B cell (primary cell): ENCODE measurements at regions not wholly inside any gene's neighbourhood (a gene's known extent, or its start where the extent isn't known, plus 50 kb on each side); places are given as distances from the start of the nearest gene placed in this dataset.

ENCODE experiments used
- ATAC-seq: fragments of 200-7000 bp; cut with Tn5 transposase; one replicate; pipeline ENCODE4 v1.10.0; 2021; ENCODE audit warnings: low read depth, mild to moderate bottlenecking, moderate number of reproducible peaks, moderate library complexity
- CTCF ChIA-PET: fragments of 350-600 bp; sonication (Branson Sonifier 250); formaldehyde crosslinking; loops from one replicate; lab custom pipeline; 2021; ENCODE audit warnings: antibody characterized with exemption, inconsistent platforms; lab: Charles Lee
- POLR2A ChIA-PET: fragments of 350-600 bp; sonication (Branson Sonifier 250); formaldehyde crosslinking; loops from one replicate; lab custom pipeline; 2021; ENCODE audit warnings: antibody characterized with exemption; lab: Charles Lee
- DNase-seq: peaks from one replicate; pipeline ENCODE4 v3.0.0; 2013
- H2AFZ ChIP-seq: 2 replicates; pipeline ENCODE4 v1.6.1; 2012; ENCODE audit warnings: mild to moderate bottlenecking, low read depth, low read length; ENCODE audit not compliant: insufficient read depth, poor library complexity, severe bottlenecking
- H3K27ac ChIP-seq, 2 donors: 1 replicate in 1 of 2; 2 replicates in 1 of 2; pipeline ENCODE4 v1.5.1; 2012 to 2013; ENCODE audit warnings: low read length in 2 of 2, mild to moderate bottlenecking in 2 of 2, moderate library complexity in 1 of 2
- H3K27me3 ChIP-seq, 4 experiments: fragments of 200-600 bp in 1 of 4; sonication (generic) in 1 of 4; replicated peaks in 1 of 4; 1 replicate in 2 of 4; 2 replicates in 2 of 4; pipeline versions ENCODE4 v1.6.1 to v1.7.0; 2013 to 2016; ENCODE audit warnings: low read length in 3 of 4, mild to moderate bottlenecking in 2 of 4, mixed read lengths in 1 of 4, moderate library complexity in 1 of 4; ENCODE audit not compliant: insufficient read depth in 4 of 4, control insufficient read depth in 3 of 4; ENCODE audit errors: control extremely low read depth in 1 of 4
- H3K36me3 ChIP-seq, 2 experiments: replicated peaks in 1 of 2; 1 replicate in 1 of 2; 2 replicates in 1 of 2; pipeline versions ENCODE4 v1.6.1 to v1.7.1; 2013; ENCODE audit warnings: low read length in 1 of 2; ENCODE audit not compliant: insufficient read depth in 2 of 2, control insufficient read depth in 1 of 2; ENCODE audit errors: control extremely low read depth in 1 of 2, extremely low read depth in 1 of 2
- H3K4me1 ChIP-seq, 2 donors: fragments of 200-600 bp in 1 of 2; sonication (generic) in 1 of 2; 1 replicate in 1 of 2; 2 replicates in 1 of 2; pipeline versions ENCODE4 v1.5.1 to v1.6.1; 2013 to 2017; ENCODE audit warnings: low read length in 2 of 2; ENCODE audit not compliant: control insufficient read depth in 2 of 2, insufficient read depth in 2 of 2
- H3K4me2 ChIP-seq: replicated peaks from 2 replicates; pipeline ENCODE3; 2012; ENCODE audit warnings: mild to moderate bottlenecking, low read depth, low read length; ENCODE audit not compliant: poor library complexity, severe bottlenecking
- H3K4me3 ChIP-seq, 5 experiments: fragments of 200-600 bp in 1 of 5; sonication (generic) in 1 of 5; 1 replicate in 3 of 5; 2 replicates in 2 of 5; pipeline versions ENCODE4 v1.5.1 to v1.7.0; 2011 to 2016; ENCODE audit warnings: low read length in 4 of 5, mild to moderate bottlenecking in 4 of 5, low read depth in 2 of 5, control low read depth in 1 of 5, moderate library complexity in 1 of 5; ENCODE audit not compliant: insufficient read depth in 1 of 5; ENCODE audit errors: control extremely low read depth in 1 of 5, extremely low read depth in 1 of 5
- H3K79me2 ChIP-seq: fragments of 200-600 bp; sonication (generic); one replicate; pipeline ENCODE4 v1.6.0; 2016; ENCODE audit warnings: low read length; ENCODE audit not compliant: control insufficient read depth, insufficient read depth
- H3K9ac ChIP-seq: fragments of 200-600 bp; sonication (generic); 2 replicates; pipeline ENCODE4 v1.6.1; 2017; ENCODE audit warnings: mild to moderate bottlenecking, low read length, moderate library complexity
- H3K9me3 ChIP-seq, 3 donors: one replicate each; pipeline versions ENCODE4 v1.6.1 to v1.7.1; 2013; ENCODE audit warnings: low read length in 2 of 3; ENCODE audit not compliant: control insufficient read depth in 2 of 3, insufficient read depth in 1 of 3; ENCODE audit errors: control extremely low read depth in 1 of 3
- H4K20me1 ChIP-seq: 2 replicates; pipeline ENCODE4 v1.6.0; 2012; ENCODE audit warnings: mild to moderate bottlenecking, low read length; ENCODE audit not compliant: insufficient read depth, control insufficient read depth, poor library complexity, severe bottlenecking
- H3K27ac Mint-ChIP-seq: one replicate; pipeline ENCODE4 v1.8.0; 2021; ENCODE audit warnings: mixed read lengths
- H3K27me3 Mint-ChIP-seq: one replicate; pipeline ENCODE4 v1.8.0; 2021; ENCODE audit warnings: mixed read lengths
- H3K4me1 Mint-ChIP-seq: one replicate; pipeline ENCODE4 v1.8.0; 2021; ENCODE audit warnings: mixed read lengths
- H3K4me3 Mint-ChIP-seq: one replicate; pipeline ENCODE4 v1.8.0; 2021; ENCODE audit warnings: mixed read lengths
- H3K9me3 Mint-ChIP-seq: one replicate; pipeline ENCODE4 v1.8.0; 2022; ENCODE audit warnings: mixed read lengths; ENCODE audit not compliant: insufficient read depth
- CTCF ChIP-seq: fragments of 200-600 bp; IDR thresholded peaks from one replicate; pipeline ENCODE4 v1.8.0; 2022; ENCODE audit warnings: antibody characterized with exemption, mild to moderate bottlenecking
- EZH2 ChIP-seq: IDR thresholded peaks from 2 replicates; pipeline ENCODE4 v1.6.1; 2012; ENCODE audit warnings: borderline replicate concordance, low read depth, mild to moderate bottlenecking, moderate library complexity, low read length; ENCODE audit not compliant: insufficient read depth, poor library complexity, severe bottlenecking
- WGBS: methylation state at CpG from one replicate; pipeline ENCODE4 v1.1.5; 2013; ENCODE audit warnings: missing lambda C conversion rate; ENCODE audit not compliant: insufficient coverage; 5-methylcytosine and 5-hydroxymethylcytosine counted together
- intact Hi-C: fragments of 100-400 bp; cut with micrococcal nuclease; formaldehyde crosslinking; loops from one replicate; pipeline ENCODE4 v1.10.0; 2022

GRCh38 chr6:19979986-19980385 lies 142.8 kb downstream of the ID4 start:
- H2AFZ ChIP-seq, result no peak overlapping the region
- H3K9me3 Mint-ChIP-seq, result no peaks in the 10 kb centered on the region
- ChIA-PET POLR2A (no interaction called here), CTCF (no interaction called here)
- no peaks in the 10 kb centered on the region for H4K20me1 ChIP-seq
- H3K79me2 ChIP-seq, result no peaks in the 10 kb centered on the region
- H3K4me3 Mint-ChIP-seq, result no peak overlapping the region
- H3K4me1 ChIP-seq, result no peaks in the 10 kb centered on the region
- H3K27me3 ChIP-seq, result no peaks in the 10 kb centered on the region
- no peaks in the 10 kb centered on the region for H3K27me3 Mint-ChIP-seq
- no peak for DNase-seq
- no peak overlapping the region for H3K4me3 ChIP-seq
- no peaks in the 10 kb centered on the region for H3K4me1 Mint-ChIP-seq
- H3K9me3 ChIP-seq, result no peaks in the 10 kb centered on the region
- intact Hi-C loops, result no loop called here
- H3K9ac ChIP-seq, result no peak overlapping the region
- H3K4me2 ChIP-seq, result no peak overlapping the region
- WGBS, result no CpG with 5 or more reads among the region's 1 CpG
- no peak overlapping the region for H3K27ac ChIP-seq
- no peak overlapping the region for H3K27ac Mint-ChIP-seq
- no peaks in the 10 kb centered on the region for H3K36me3 ChIP-seq
- no peak for TF ChIP-seq EZH2
- TF ChIP-seq CTCF, result no peak
- no peak for ATAC-seq

- intact Hi-C loops, result no loop called here
- H3K4me1 ChIP-seq, result no peaks in the 10 kb centered on the region
Measured at GRCh38 chr6:19983374-19983773, 146.2 kb downstream of the ID4 start.

More at GRCh38 chr6:19983374-19983773, 146.2 kb downstream of the ID4 start:
- no peak for ATAC-seq
- Mint-ChIP-seq H3K4me3 (no peak overlapping the region), H3K27ac (no peak overlapping the region), H3K4me1 (no peaks in the 10 kb centered on the region), H3K9me3 (no peaks in the 10 kb centered on the region), H3K27me3 (no peaks in the 10 kb centered on the region)
- ChIA-PET CTCF (no interaction called here), POLR2A (no interaction called here)
- no peak for DNase-seq
- Histone ChIP-seq H4K20me1 (no peaks in the 10 kb centered on the region), H3K27me3 (no peaks in the 10 kb centered on the region), H3K36me3 (no peaks in the 10 kb centered on the region), H3K9ac (no peak overlapping the region), H3K9me3 (no peaks in the 10 kb centered on the region), H3K79me2 (no peaks in the 10 kb centered on the region), H3K4me3 (no peak overlapping the region), H3K27ac (no peak overlapping the region), H3K4me2 (no peak overlapping the region), H2AFZ (no peak overlapping the region)
- no peak for TF ChIP-seq CTCF
- no peak for TF ChIP-seq EZH2
- WGBS, result 89% methylated on average over 7 of the region's 11 CpGs
